Fibroblast of lung (primary cell): ENCODE measurements at regions not wholly inside any gene's neighbourhood (a gene's known extent, or its start where the extent isn't known, plus 50 kb on each side); places are given as distances from the start of the nearest gene placed in this dataset.

Source experiments
- DNase-seq, 2 donors: peaks; one replicate each; pipeline versions ENCODE4 v3.0.0 to v3.0.0-alpha.2; 2010; ENCODE audit warnings: low read depth in 2 of 2
- H2AFZ ChIP-seq: 2 replicates; pipeline ENCODE4 v1.5.1; 2012; ENCODE audit warnings: low read length, control low read depth, inconsistent platforms
- H3K27ac ChIP-seq: 2 replicates; pipeline ENCODE4 v1.5.1; 2011; ENCODE audit warnings: low read length, control low read depth; ENCODE audit not compliant: insufficient read depth
- H3K27me3 ChIP-seq: 2 replicates; pipeline ENCODE4 v1.5.1; 2011; ENCODE audit warnings: mild to moderate bottlenecking, low read length; ENCODE audit not compliant: control insufficient read depth, insufficient read depth
- H3K36me3 ChIP-seq: 2 replicates; pipeline ENCODE4 v1.5.1; 2011; ENCODE audit warnings: low read length; ENCODE audit not compliant: control insufficient read depth, insufficient read depth
- H3K4me1 ChIP-seq: 2 replicates; pipeline ENCODE4 v1.5.1; 2011; ENCODE audit warnings: low read length; ENCODE audit not compliant: control insufficient read depth, insufficient read depth; ENCODE audit errors: extremely low read depth
- H3K4me2 ChIP-seq: 2 replicates; pipeline ENCODE4 v1.5.1; 2011; ENCODE audit warnings: low read length, control low read depth; ENCODE audit not compliant: insufficient read depth; ENCODE audit errors: extremely low read depth
- H3K4me3 ChIP-seq, 4 experiments: fragments of 200-600 bp in 1 of 4; sonication (generic) in 1 of 4; replicated peaks in 1 of 4; 2 replicates each; pipeline ENCODE4 v1.5.1; 2011 to 2016; ENCODE audit warnings: low read length in 4 of 4, low read depth in 3 of 4, mild to moderate bottlenecking in 3 of 4, control low read depth in 2 of 4, inconsistent platforms in 1 of 4, mixed read lengths in 1 of 4; ENCODE audit not compliant: insufficient read depth in 1 of 4; ENCODE audit errors: control extremely low read depth in 1 of 4
- H3K79me2 ChIP-seq: 2 replicates; pipeline ENCODE4 v1.5.1; 2012; ENCODE audit warnings: mild to moderate bottlenecking, low read length, inconsistent platforms; ENCODE audit not compliant: control insufficient read depth, insufficient read depth
- H3K9ac ChIP-seq: 2 replicates; pipeline ENCODE4 v1.5.1; 2011; ENCODE audit warnings: mild to moderate bottlenecking, low read length, control low read depth; ENCODE audit not compliant: insufficient read depth
- H3K9me3 ChIP-seq: 2 replicates; pipeline ENCODE4 v1.5.1; 2012; ENCODE audit warnings: low read depth, low read length; ENCODE audit not compliant: control insufficient read depth, insufficient read depth
- H4K20me1 ChIP-seq: 2 replicates; pipeline ENCODE4 v1.5.1; 2011; ENCODE audit warnings: low read length; ENCODE audit not compliant: control insufficient read depth, insufficient read depth; ENCODE audit errors: extremely low read depth
- EZH2 ChIP-seq: IDR thresholded peaks from 2 replicates; pipeline ENCODE4 v1.5.1; 2012; ENCODE audit warnings: low read length, control low read depth, mild to moderate bottlenecking; ENCODE audit errors: missing control alignments
- TF ChIP-seq, protein P1 (sequence below), 2 donors: IDR thresholded peaks in 1 of 2; conservative IDR thresholded peaks in 1 of 2; 1 replicate in 1 of 2; 2 replicates in 1 of 2; pipeline ENCODE4 v1.5.1; 2011 to 2012; ENCODE audit warnings: low read length in 2 of 2, control low read depth in 1 of 2, inconsistent platforms in 1 of 2, low read depth in 1 of 2, mild to moderate bottlenecking in 1 of 2

DNA sequence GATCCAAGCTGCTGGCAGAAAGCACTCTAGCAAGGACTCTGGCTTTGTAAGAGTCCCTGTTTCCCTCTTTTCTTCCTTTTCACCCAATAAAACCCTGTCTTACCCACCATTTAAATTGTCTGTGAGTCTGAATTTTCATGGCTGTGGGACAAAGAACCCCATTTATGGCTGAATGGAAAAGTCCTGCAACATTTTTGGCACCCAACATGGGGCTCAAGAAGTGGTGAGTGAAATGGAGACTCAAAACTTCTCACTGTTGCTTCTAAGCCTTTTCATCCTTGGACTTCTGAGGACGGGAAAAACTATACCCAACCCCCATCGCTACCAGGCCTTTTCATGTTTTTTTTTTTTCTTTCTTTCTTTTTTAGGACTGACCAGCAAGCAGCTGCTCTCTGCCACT lies 329.5 kb upstream of the CWC22 start:
- DNase-seq: no peak
- no peaks in the 10 kb centered on the region for H3K27me3 ChIP-seq
- TF ChIP-seq, protein P1, sequence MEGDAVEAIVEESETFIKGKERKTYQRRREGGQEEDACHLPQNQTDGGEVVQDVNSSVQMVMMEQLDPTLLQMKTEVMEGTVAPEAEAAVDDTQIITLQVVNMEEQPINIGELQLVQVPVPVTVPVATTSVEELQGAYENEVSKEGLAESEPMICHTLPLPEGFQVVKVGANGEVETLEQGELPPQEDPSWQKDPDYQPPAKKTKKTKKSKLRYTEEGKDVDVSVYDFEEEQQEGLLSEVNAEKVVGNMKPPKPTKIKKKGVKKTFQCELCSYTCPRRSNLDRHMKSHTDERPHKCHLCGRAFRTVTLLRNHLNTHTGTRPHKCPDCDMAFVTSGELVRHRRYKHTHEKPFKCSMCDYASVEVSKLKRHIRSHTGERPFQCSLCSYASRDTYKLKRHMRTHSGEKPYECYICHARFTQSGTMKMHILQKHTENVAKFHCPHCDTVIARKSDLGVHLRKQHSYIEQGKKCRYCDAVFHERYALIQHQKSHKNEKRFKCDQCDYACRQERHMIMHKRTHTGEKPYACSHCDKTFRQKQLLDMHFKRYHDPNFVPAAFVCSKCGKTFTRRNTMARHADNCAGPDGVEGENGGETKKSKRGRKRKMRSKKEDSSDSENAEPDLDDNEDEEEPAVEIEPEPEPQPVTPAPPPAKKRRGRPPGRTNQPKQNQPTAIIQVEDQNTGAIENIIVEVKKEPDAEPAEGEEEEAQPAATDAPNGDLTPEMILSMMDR (conservative IDR thresholded peaks at IDR 0.05 in 1 of 2, IDR thresholded peaks at IDR 0.05 in 1 of 2; ENCODE audit: low read depth in 1 of 2, low read length in 2 of 2): no peak
- TF ChIP-seq EZH2: no peak

DNA sequence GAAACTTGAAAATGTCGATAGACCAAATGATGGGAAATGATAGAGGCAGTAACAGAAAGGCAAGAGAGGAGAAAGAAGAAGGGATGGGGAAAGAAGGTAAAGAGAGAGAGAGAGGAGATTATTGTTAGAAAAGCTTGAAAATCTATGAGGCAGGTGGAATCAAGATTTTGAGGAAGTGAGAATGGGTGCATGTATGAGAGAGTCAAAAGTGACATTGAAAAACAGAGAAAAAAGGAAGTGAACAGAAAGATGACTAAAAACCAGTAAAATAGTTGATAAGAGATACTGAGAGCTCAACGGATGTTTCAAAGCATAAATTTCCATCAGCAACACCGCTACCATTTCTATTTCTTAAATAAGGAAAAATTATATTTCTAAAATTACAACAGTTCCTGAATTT lies 327.4 kb upstream of the CWC22 start:
- no peak for TF ChIP-seq EZH2
- TF ChIP-seq, protein P1 (conservative IDR thresholded peaks at IDR 0.05 in 1 of 2, IDR thresholded peaks at IDR 0.05 in 1 of 2; ENCODE audit: low read depth in 1 of 2, low read length in 2 of 2): no peak
- no peaks in the 10 kb centered on the region for H4K20me1 ChIP-seq

More for the DNA sequence above, 329.5 kb upstream of the CWC22 start:
- no peaks in the 10 kb centered on the region for H3K36me3 ChIP-seq
- no peak overlapping the region for H3K9ac ChIP-seq
- no peaks in the 10 kb centered on the region for H3K79me2 ChIP-seq
- no peak overlapping the region for H3K4me3 ChIP-seq
- no peaks in the 10 kb centered on the region for H3K9me3 ChIP-seq
- H3K4me2 ChIP-seq: no peak overlapping the region
- H2AFZ ChIP-seq: no peak overlapping the region
- H3K4me1 ChIP-seq: no peaks in the 10 kb centered on the region
- H4K20me1 ChIP-seq: no peaks in the 10 kb centered on the region
- H3K27ac ChIP-seq: no peak overlapping the region

DNA sequence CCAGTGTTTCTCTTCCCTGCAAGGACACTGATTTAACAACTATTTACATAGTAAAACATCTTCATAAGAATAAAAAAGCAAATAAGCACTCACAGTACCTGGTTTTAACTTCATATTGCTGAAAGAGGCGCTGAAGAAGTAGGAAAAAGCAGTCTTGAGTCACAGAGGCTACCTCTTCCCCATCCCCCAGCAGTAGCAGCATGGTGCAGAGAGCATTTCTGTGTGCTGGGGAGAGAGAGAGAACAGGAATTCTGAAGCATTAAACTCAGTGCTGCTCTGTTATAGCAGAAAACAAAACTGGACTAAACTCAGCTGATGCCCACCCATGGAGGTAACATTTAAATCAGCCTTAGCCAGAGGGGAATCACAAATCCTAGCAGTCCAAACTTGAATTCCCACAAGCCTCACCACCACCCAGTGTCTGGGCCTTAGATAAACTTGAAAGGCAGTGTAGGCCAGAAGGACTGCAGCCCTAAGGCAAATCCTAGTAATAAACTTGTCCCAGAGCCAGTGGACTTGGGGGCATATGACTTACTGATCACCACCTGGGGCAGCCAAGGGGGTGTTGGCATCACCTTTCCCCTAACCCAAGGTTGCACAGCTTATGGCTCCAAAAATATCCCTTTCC lies 321.8 kb upstream of the CWC22 start:
- no peaks in the 10 kb centered on the region for H3K9me3 ChIP-seq
- no peaks in the 10 kb centered on the region for H4K20me1 ChIP-seq

More for the DNA sequence above, 327.4 kb upstream of the CWC22 start:
- Histone ChIP-seq H3K4me3 (no peak overlapping the region), H3K4me2 (no peak overlapping the region), H3K27ac (no peak overlapping the region), H3K36me3 (no peaks in the 10 kb centered on the region), H3K79me2 (no peaks in the 10 kb centered on the region), H3K27me3 (no peaks in the 10 kb centered on the region), H3K9me3 (no peaks in the 10 kb centered on the region), H3K4me1 (no peaks in the 10 kb centered on the region), H3K9ac (no peak overlapping the region), H2AFZ (no peak overlapping the region)
- no peak for DNase-seq

More for the DNA sequence above, 321.8 kb upstream of the CWC22 start:
- no peaks in the 10 kb centered on the region for H3K79me2 ChIP-seq
- no peak overlapping the region for H3K9ac ChIP-seq
- H3K4me3 ChIP-seq: no peak overlapping the region
- no peak overlapping the region for H2AFZ ChIP-seq
- no peaks in the 10 kb centered on the region for H3K4me1 ChIP-seq
- no peak for DNase-seq
- H3K4me2 ChIP-seq: no peak overlapping the region
- no peaks in the 10 kb centered on the region for H3K27me3 ChIP-seq
- H3K36me3 ChIP-seq: no peaks in the 10 kb centered on the region
- H3K27ac ChIP-seq: no peak overlapping the region
- no peak for TF ChIP-seq EZH2
- TF ChIP-seq, protein P1 (conservative IDR thresholded peaks at IDR 0.05 in 1 of 2, IDR thresholded peaks at IDR 0.05 in 1 of 2; ENCODE audit: low read depth in 1 of 2, low read length in 2 of 2): no peak
